B cell (primary cell): ENCODE measurements at regions not wholly inside any gene's neighbourhood (a gene's known extent, or its start where the extent isn't known, plus 50 kb on each side); places are given as distances from the start of the nearest gene placed in this dataset.

ENCODE experiments used
- ATAC-seq: fragments of 200-7000 bp; cut with Tn5 transposase; one replicate; pipeline ENCODE4 v1.10.0; 2021; ENCODE audit warnings: low read depth, mild to moderate bottlenecking, moderate number of reproducible peaks, moderate library complexity
- CTCF ChIA-PET: fragments of 350-600 bp; sonication (Branson Sonifier 250); formaldehyde crosslinking; loops from one replicate; lab custom pipeline; 2021; ENCODE audit warnings: antibody characterized with exemption, inconsistent platforms; lab: Charles Lee
- POLR2A ChIA-PET: fragments of 350-600 bp; sonication (Branson Sonifier 250); formaldehyde crosslinking; loops from one replicate; lab custom pipeline; 2021; ENCODE audit warnings: antibody characterized with exemption; lab: Charles Lee
- DNase-seq: peaks from one replicate; pipeline ENCODE4 v3.0.0; 2013
- H2AFZ ChIP-seq: 2 replicates; pipeline ENCODE4 v1.6.1; 2012; ENCODE audit warnings: mild to moderate bottlenecking, low read depth, low read length; ENCODE audit not compliant: insufficient read depth, poor library complexity, severe bottlenecking
- H3K27ac ChIP-seq, 2 donors: 1 replicate in 1 of 2; 2 replicates in 1 of 2; pipeline ENCODE4 v1.5.1; 2012 to 2013; ENCODE audit warnings: low read length in 2 of 2, mild to moderate bottlenecking in 2 of 2, moderate library complexity in 1 of 2
- H3K27me3 ChIP-seq, 4 experiments: fragments of 200-600 bp in 1 of 4; sonication (generic) in 1 of 4; replicated peaks in 1 of 4; 1 replicate in 2 of 4; 2 replicates in 2 of 4; pipeline versions ENCODE4 v1.6.1 to v1.7.0; 2013 to 2016; ENCODE audit warnings: low read length in 3 of 4, mild to moderate bottlenecking in 2 of 4, mixed read lengths in 1 of 4, moderate library complexity in 1 of 4; ENCODE audit not compliant: insufficient read depth in 4 of 4, control insufficient read depth in 3 of 4; ENCODE audit errors: control extremely low read depth in 1 of 4
- H3K36me3 ChIP-seq, 2 experiments: replicated peaks in 1 of 2; 1 replicate in 1 of 2; 2 replicates in 1 of 2; pipeline versions ENCODE4 v1.6.1 to v1.7.1; 2013; ENCODE audit warnings: low read length in 1 of 2; ENCODE audit not compliant: insufficient read depth in 2 of 2, control insufficient read depth in 1 of 2; ENCODE audit errors: control extremely low read depth in 1 of 2, extremely low read depth in 1 of 2
- H3K4me1 ChIP-seq, 2 donors: fragments of 200-600 bp in 1 of 2; sonication (generic) in 1 of 2; 1 replicate in 1 of 2; 2 replicates in 1 of 2; pipeline versions ENCODE4 v1.5.1 to v1.6.1; 2013 to 2017; ENCODE audit warnings: low read length in 2 of 2; ENCODE audit not compliant: control insufficient read depth in 2 of 2, insufficient read depth in 2 of 2
- H3K4me2 ChIP-seq: replicated peaks from 2 replicates; pipeline ENCODE3; 2012; ENCODE audit warnings: mild to moderate bottlenecking, low read depth, low read length; ENCODE audit not compliant: poor library complexity, severe bottlenecking
- H3K4me3 ChIP-seq, 5 experiments: fragments of 200-600 bp in 1 of 5; sonication (generic) in 1 of 5; 1 replicate in 3 of 5; 2 replicates in 2 of 5; pipeline versions ENCODE4 v1.5.1 to v1.7.0; 2011 to 2016; ENCODE audit warnings: low read length in 4 of 5, mild to moderate bottlenecking in 4 of 5, low read depth in 2 of 5, control low read depth in 1 of 5, moderate library complexity in 1 of 5; ENCODE audit not compliant: insufficient read depth in 1 of 5; ENCODE audit errors: control extremely low read depth in 1 of 5, extremely low read depth in 1 of 5
- H3K79me2 ChIP-seq: fragments of 200-600 bp; sonication (generic); one replicate; pipeline ENCODE4 v1.6.0; 2016; ENCODE audit warnings: low read length; ENCODE audit not compliant: control insufficient read depth, insufficient read depth
- H3K9ac ChIP-seq: fragments of 200-600 bp; sonication (generic); 2 replicates; pipeline ENCODE4 v1.6.1; 2017; ENCODE audit warnings: mild to moderate bottlenecking, low read length, moderate library complexity
- H3K9me3 ChIP-seq, 3 donors: one replicate each; pipeline versions ENCODE4 v1.6.1 to v1.7.1; 2013; ENCODE audit warnings: low read length in 2 of 3; ENCODE audit not compliant: control insufficient read depth in 2 of 3, insufficient read depth in 1 of 3; ENCODE audit errors: control extremely low read depth in 1 of 3
- H4K20me1 ChIP-seq: 2 replicates; pipeline ENCODE4 v1.6.0; 2012; ENCODE audit warnings: mild to moderate bottlenecking, low read length; ENCODE audit not compliant: insufficient read depth, control insufficient read depth, poor library complexity, severe bottlenecking
- H3K27ac Mint-ChIP-seq: one replicate; pipeline ENCODE4 v1.8.0; 2021; ENCODE audit warnings: mixed read lengths
- H3K27me3 Mint-ChIP-seq: one replicate; pipeline ENCODE4 v1.8.0; 2021; ENCODE audit warnings: mixed read lengths
- H3K4me1 Mint-ChIP-seq: one replicate; pipeline ENCODE4 v1.8.0; 2021; ENCODE audit warnings: mixed read lengths
- H3K4me3 Mint-ChIP-seq: one replicate; pipeline ENCODE4 v1.8.0; 2021; ENCODE audit warnings: mixed read lengths
- H3K9me3 Mint-ChIP-seq: one replicate; pipeline ENCODE4 v1.8.0; 2022; ENCODE audit warnings: mixed read lengths; ENCODE audit not compliant: insufficient read depth
- EZH2 ChIP-seq: IDR thresholded peaks from 2 replicates; pipeline ENCODE4 v1.6.1; 2012; ENCODE audit warnings: borderline replicate concordance, low read depth, mild to moderate bottlenecking, moderate library complexity, low read length; ENCODE audit not compliant: insufficient read depth, poor library complexity, severe bottlenecking
- WGBS: methylation state at CpG from one replicate; pipeline ENCODE4 v1.1.5; 2013; ENCODE audit warnings: missing lambda C conversion rate; ENCODE audit not compliant: insufficient coverage; 5-methylcytosine and 5-hydroxymethylcytosine counted together
- intact Hi-C: fragments of 100-400 bp; cut with micrococcal nuclease; formaldehyde crosslinking; loops from one replicate; pipeline ENCODE4 v1.10.0; 2022
- TF ChIP-seq, protein P1 (sequence below): fragments of 200-600 bp; IDR thresholded peaks from one replicate; pipeline ENCODE4 v1.8.0; 2022; ENCODE audit warnings: antibody characterized with exemption, mild to moderate bottlenecking

DNA sequence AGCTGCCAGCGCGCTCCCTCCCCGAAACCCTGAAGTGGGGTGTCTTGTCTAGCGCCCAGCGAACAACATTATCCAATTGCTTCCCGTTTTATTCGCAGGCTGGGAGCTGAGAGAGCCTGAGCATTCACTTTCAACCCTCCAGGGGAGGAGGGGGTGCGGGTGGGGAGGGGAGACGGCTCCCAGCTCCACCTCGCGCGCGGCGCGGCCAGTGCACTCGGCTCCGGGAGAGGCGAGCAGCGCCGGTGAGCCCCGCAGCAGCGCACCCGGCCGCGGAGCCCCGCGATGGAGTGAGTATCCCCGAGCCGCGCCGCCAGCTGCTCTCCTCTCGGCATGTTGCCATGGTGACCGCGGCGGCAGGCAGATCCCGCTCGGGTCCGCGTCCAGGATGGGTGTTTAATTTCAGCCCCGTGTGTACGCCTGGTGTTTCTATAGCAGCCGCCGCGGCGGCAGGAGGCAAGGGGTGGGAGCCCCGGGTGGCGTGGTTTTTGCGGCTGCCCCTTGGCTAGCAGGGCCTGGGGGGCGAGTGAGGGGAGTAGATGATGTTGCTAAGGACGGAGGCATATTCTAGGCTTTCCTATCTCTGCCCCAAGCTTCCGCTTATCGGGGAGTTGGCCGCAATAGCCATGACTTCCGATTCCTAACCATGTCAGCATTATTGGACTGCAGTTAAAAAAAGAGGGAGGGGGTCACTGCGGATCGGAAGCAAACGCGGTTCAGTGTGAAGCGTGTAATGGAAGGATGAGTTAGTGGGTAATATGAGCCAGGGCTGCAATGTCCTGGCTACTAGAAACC lies 139.2 kb upstream of the PALM2AKAP2 start:
- ChIA-PET POLR2A (no interaction called here), CTCF (no interaction called here)
- Histone ChIP-seq H3K79me2 (no peaks in the 10 kb centered on the region), H3K27ac (no peak overlapping the region), H3K4me2 (peak overlapping the region; percentile 33), H3K4me3 (no peak overlapping the region), H3K4me1 (peaks cover 9% of the 10 kb centered on the region in 2 donors), H3K9me3 (peaks cover 0 to 7% (median 0%) of the 10 kb centered on the region in 3 donors), H4K20me1 (no peaks in the 10 kb centered on the region), H3K36me3 (no peaks in the 10 kb centered on the region), H2AFZ (peak overlapping the region; percentile 2), H3K27me3 (peaks cover 0 to 29% (median 19%) of the 10 kb centered on the region in 4 experiments), H3K9ac (no peak overlapping the region)
- 1% methylated on average over 51 of the region's 59 CpGs for whole genome bisulfite sequencing
- peaks cover 3% of the 10 kb centered on the region for H3K9me3 Mint-ChIP-seq
- H3K27ac Mint-ChIP-seq, result no peak overlapping the region
- peak; percentile 5 for DNase-seq
- peaks cover 60% of the 10 kb centered on the region for H3K27me3 Mint-ChIP-seq
- ATAC-seq, result no peak
- intact Hi-C loops, result no loop called here
- no peak overlapping the region for H3K4me3 Mint-ChIP-seq
- H3K4me1 Mint-ChIP-seq, result peaks cover 13% of the 10 kb centered on the region
- TF ChIP-seq EZH2, result no peak
- TF ChIP-seq, protein P1, sequence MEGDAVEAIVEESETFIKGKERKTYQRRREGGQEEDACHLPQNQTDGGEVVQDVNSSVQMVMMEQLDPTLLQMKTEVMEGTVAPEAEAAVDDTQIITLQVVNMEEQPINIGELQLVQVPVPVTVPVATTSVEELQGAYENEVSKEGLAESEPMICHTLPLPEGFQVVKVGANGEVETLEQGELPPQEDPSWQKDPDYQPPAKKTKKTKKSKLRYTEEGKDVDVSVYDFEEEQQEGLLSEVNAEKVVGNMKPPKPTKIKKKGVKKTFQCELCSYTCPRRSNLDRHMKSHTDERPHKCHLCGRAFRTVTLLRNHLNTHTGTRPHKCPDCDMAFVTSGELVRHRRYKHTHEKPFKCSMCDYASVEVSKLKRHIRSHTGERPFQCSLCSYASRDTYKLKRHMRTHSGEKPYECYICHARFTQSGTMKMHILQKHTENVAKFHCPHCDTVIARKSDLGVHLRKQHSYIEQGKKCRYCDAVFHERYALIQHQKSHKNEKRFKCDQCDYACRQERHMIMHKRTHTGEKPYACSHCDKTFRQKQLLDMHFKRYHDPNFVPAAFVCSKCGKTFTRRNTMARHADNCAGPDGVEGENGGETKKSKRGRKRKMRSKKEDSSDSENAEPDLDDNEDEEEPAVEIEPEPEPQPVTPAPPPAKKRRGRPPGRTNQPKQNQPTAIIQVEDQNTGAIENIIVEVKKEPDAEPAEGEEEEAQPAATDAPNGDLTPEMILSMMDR, result no peak

DNA sequence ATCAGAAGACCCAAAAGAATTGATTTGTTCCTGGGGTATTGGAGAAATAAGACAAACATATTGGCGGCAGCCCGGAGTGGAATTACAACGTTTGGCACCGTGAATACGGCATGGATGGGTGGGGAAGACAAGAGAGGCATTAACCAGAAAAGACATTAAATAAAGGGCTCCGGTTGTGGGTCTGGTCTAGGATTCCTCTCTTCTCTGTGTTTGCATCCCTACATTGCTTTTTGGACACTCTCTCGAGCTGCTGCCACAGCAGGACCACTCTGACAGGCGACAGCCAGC lies 138.7 kb upstream of the PALM2AKAP2 start:
- Histone ChIP-seq H3K36me3 (no peaks in the 10 kb centered on the region), H3K4me1 (peaks cover 9% of the 10 kb centered on the region in 2 donors), H4K20me1 (no peaks in the 10 kb centered on the region), H3K9ac (no peak overlapping the region), H3K9me3 (peaks cover 0 to 7% (median 0%) of the 10 kb centered on the region in 3 donors), H3K27ac (no peak overlapping the region), H2AFZ (no peak overlapping the region), H3K79me2 (no peaks in the 10 kb centered on the region), H3K27me3 (peaks cover 0 to 29% (median 19%) of the 10 kb centered on the region in 4 experiments), H3K4me2 (no peak overlapping the region), H3K4me3 (no peak overlapping the region)
- peaks cover 3% of the 10 kb centered on the region for H3K9me3 Mint-ChIP-seq
- H3K27me3 Mint-ChIP-seq, result peaks cover 60% of the 10 kb centered on the region
- WGBS, result 35% methylated on average over 7 of the region's 8 CpGs
- POLR2A ChIA-PET, result no interaction called here
- ATAC-seq, result no peak
- peaks cover 13% of the 10 kb centered on the region for H3K4me1 Mint-ChIP-seq
- H3K4me3 Mint-ChIP-seq, result peak overlapping the region; percentile 5
- H3K27ac Mint-ChIP-seq, result no peak overlapping the region
- intact Hi-C loops, result no loop called here
- TF ChIP-seq EZH2, result no peak
- TF ChIP-seq, protein P1, result no peak
- DNase-seq, result no peak
- CTCF ChIA-PET, result no interaction called here
